ENCODE measurements at regions not wholly inside any gene's neighbourhood (a gene's known extent, or its start where the extent isn't known, plus 50 kb on each side); places are given as distances from the start of the nearest gene placed in this dataset.

GRCh38 chr7:13321316-13321715 is 633.9 kb downstream of the ARL4A start:
- no peak for DNase-seq

GRCh38 chr7:13322126-13322525 is 634.7 kb downstream of the ARL4A start:
- Histone ChIP-seq H3K4me1 (no peaks in the 10 kb centered on the region), H3K9me3 (no peaks in the 10 kb centered on the region), H3K36me3 (no peaks in the 10 kb centered on the region), H3K4me3 (ENCODE audit: low read depth, low read length) (no peak overlapping the region), H3K27me3 (no peaks in the 10 kb centered on the region)
- DNase-seq, result no peak
- no peak for TF ChIP-seq CTCF (IDR thresholded peaks at IDR 0.05; ENCODE audit: low read depth, low read length)

More at GRCh38 chr7:13321316-13321715, 633.9 kb downstream of the ARL4A start:
- Histone ChIP-seq H3K9me3 (no peaks in the 10 kb centered on the region), H3K36me3 (no peaks in the 10 kb centered on the region), H3K27me3 (no peaks in the 10 kb centered on the region), H3K4me3 (ENCODE audit: low read depth, low read length) (no peak overlapping the region), H3K4me1 (no peaks in the 10 kb centered on the region)
- no peak for TF ChIP-seq CTCF (IDR thresholded peaks at IDR 0.05; ENCODE audit: low read depth, low read length)

- no peak for TF ChIP-seq CTCF (IDR thresholded peaks at IDR 0.05; ENCODE audit: low read depth, low read length)
- H3K27me3 ChIP-seq, result no peaks in the 10 kb centered on the region
- no peaks in the 10 kb centered on the region for H3K36me3 ChIP-seq
- no peaks in the 10 kb centered on the region; the same call in 1 of the 2 replicates for H3K9me3 ChIP-seq
- no peak for DNase-seq
- no peak overlapping the region for H3K4me3 ChIP-seq (ENCODE audit: low read depth, low read length)
- H3K4me1 ChIP-seq, result no peaks in the 10 kb centered on the region
These were observed 640.2 kb downstream of the ARL4A start for GRCh38 chr7:13327669-13328068.

GRCh38 chr7:13333371-13333770 is 645.9 kb downstream of the ARL4A start:
- H3K4me3 ChIP-seq (ENCODE audit: low read depth, low read length), result no peak overlapping the region
- no peaks in the 10 kb centered on the region for H3K36me3 ChIP-seq
- no peak for TF ChIP-seq CTCF (IDR thresholded peaks at IDR 0.05; ENCODE audit: low read depth, low read length)
- H3K9me3 ChIP-seq, result no peaks in the 10 kb centered on the region; the same call in 1 of the 2 replicates
- H3K27me3 ChIP-seq, result no peaks in the 10 kb centered on the region
- no peak for DNase-seq
- H3K4me1 ChIP-seq, result no peaks in the 10 kb centered on the region

- Histone ChIP-seq H3K9me3 (no peaks in the 10 kb centered on the region; the same call in 1 of the 2 replicates), H3K4me1 (no peaks in the 10 kb centered on the region), H3K4me3 (ENCODE audit: low read depth, low read length) (no peak overlapping the region), H3K27me3 (no peaks in the 10 kb centered on the region), H3K36me3 (no peaks in the 10 kb centered on the region)
- DNase-seq, result no peak
- no peak for TF ChIP-seq CTCF (IDR thresholded peaks at IDR 0.05; ENCODE audit: low read depth, low read length)
These were observed 648.8 kb downstream of the ARL4A start for GRCh38 chr7:13336227-13336626.

- Histone ChIP-seq H3K4me1 (no peaks in the 10 kb centered on the region), H3K27me3 (no peaks in the 10 kb centered on the region), H3K36me3 (no peaks in the 10 kb centered on the region), H3K4me3 (ENCODE audit: low read depth, low read length) (no peak overlapping the region), H3K9me3 (no peaks in the 10 kb centered on the region)
- no peak for DNase-seq
- no peak for TF ChIP-seq CTCF (IDR thresholded peaks at IDR 0.05; ENCODE audit: low read depth, low read length)
These were observed 636.8 kb downstream of the ETV1 start for GRCh38 chr7:13352677-13353076.
